NCI-H748 (cell line): ENCODE measurements at regions not wholly inside any gene's neighbourhood (a gene's known extent, or its start where the extent isn't known, plus 50 kb on each side); places are given as distances from the start of the nearest gene placed in this dataset.

Experiments used
- DNase-seq: peaks from one replicate; lab custom pipeline; 2025; ENCODE audit not compliant: unreplicated experiment; lab: John Stamatoyannopoulos, UW

DNA sequence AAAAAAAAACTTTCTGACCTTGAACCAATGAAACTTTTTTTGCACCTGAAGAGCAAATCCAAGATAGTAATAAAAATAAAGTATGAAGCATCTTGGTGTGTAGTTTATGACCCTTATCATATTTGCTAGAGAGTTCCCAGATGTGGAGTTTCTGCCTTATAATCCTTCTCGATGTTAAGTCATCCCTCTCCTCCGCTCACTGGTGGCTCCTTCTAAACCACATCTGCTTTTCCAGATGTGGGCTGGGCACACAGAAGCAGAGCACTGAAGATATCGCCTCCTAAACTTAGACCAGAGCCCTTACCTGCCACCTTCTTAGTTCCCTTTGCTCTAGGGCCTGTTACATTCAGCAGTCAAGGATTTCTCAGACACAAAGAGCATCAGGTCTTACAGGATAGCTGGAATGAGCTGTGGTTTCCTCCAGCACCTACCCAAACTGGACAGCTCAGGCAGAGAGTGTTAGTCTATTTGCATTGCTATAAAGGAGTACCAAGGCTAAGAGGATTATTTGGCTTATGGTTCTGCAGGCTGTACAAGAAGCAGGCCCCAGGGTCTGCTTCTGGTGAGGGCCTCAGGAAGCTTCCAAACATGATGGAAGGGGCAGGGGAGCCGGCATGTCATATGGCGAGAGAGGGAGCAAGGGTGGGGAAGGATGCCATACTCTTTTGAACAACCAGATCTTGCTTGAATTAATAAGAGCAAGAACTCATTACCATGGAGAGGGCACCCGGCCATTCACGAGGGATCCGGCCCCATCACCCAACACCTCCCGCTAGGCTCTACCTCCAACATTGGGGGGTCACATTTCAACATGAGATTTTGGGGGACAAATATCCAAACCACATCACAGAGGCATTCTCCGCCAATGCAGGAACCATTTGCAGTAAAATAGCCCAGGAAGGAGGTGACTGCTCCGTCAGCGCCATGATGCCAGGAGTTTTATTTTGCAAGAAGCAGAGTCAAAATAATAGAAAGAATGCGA, 75.6 kb upstream of the HELT start:
- DNase-seq, result no peak

GRCh38 chr4:184949020-184949419, 69.3 kb upstream of the HELT start:
- no peak for DNase-seq

DNA sequence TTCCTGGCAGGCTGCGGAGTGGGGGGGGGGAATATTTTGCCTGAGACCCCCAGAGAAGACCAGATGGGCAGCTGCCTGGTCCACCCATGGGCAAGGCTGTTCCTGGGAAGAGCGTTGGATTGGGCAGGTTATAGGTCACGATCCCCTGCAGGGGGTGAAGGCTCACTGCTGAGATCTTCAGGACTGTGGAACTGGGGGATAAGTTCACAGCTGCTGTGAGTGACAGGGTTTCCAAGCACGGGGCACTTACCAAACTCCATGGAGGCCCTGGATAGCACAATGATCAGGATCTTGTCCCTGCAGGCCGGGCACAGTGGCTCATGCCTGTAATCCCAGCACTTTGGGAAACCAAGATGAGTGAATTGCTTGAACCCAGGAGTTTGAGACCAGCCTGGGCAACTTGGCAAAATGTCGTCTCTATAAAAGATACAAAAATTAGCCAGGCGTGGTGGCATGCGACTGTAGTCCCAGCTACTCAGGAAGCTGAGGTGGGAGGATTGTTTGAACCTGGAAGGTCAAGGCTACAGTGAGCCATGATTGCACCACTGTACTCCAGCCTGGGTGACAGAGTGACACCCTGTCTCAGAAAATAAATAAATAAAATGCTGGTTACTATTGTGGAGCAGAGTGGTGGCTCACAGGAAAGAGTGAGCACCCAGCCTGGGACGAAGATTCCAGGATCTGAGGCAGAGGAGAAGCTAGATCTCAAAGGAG, 68.0 kb upstream of the HELT start:
- DNase-seq, result no peak

- no peak for DNase-seq
Observed at GRCh38 chr4:184950926-184951325, 67.4 kb upstream of the HELT start.

- no peak for DNase-seq
Observed at GRCh38 chr4:184951668-184952160, 66.6 kb upstream of the HELT start.

GRCh38 chr4:184952522-184952921, 65.8 kb upstream of the HELT start:
- DNase-seq, result no peak

- no peak for DNase-seq
Observed at GRCh38 chr4:184953421-184953945, 64.8 kb upstream of the HELT start.

GRCh38 chr4:184953971-184954370, 64.3 kb upstream of the HELT start:
- no peak for DNase-seq

DNA sequence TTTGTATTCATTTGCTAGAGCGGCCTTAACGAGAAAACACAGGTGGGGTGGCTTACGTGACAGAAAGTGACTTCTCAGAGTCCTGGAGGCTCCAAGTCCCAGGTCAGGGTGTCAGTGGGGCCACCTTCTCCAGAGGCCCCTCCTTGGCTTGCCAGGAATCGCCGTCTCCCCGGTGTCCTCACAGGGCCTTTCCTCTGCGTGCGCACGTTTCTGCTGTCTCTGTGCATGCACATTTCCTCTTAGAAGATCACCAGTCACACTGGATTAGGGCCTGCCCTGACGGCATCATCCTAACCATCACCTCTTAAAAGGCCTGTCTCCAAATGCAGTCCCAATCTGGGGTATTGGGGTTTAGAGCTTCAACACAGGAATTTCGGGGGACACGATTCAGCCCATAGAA, 63.8 kb upstream of the HELT start:
- no peak for DNase-seq

DNA sequence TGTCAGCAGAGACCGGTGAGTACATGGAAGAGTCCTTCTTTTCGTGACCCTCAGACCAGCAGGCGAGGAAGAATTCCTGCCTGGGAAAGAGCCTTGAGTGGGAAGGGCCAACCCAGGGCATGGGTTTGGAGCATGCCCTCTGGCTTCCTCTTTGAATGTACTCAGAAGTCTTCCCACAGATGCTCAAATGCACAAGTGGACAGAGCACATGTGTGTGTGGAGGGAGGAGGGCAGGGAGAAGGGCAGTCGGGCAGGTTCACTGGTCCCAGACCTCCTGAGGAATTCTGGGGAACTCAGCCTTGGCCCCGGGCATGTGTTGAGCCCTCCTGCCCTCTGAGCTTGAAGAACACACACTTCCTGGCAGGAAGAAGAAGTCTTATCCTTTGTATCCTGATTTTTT, 63.2 kb upstream of the HELT start:
- DNase-seq, result no peak

DNA sequence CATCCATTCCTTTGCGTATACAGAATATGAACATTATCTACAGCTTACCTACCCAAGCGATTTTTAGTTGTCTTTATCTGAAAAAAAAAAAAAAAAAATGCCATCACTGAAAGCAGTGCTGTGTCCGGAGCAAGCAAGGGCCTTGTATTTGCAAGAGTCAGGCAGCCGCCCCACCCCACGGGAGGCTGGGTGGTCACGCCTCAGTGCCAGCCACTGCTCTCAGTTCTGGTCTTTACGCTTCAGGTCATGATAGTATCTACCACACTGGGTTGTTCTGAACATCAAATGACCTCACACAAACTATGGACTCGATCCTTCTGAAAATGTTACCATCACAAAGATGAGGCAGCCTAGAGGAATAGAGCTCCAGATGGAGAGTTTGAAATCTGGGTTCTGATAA, 62.7 kb upstream of the HELT start:
- no peak for DNase-seq

GRCh38 chr4:184957446-184958115, 60.7 kb upstream of the HELT start:
- no peak for DNase-seq

DNA sequence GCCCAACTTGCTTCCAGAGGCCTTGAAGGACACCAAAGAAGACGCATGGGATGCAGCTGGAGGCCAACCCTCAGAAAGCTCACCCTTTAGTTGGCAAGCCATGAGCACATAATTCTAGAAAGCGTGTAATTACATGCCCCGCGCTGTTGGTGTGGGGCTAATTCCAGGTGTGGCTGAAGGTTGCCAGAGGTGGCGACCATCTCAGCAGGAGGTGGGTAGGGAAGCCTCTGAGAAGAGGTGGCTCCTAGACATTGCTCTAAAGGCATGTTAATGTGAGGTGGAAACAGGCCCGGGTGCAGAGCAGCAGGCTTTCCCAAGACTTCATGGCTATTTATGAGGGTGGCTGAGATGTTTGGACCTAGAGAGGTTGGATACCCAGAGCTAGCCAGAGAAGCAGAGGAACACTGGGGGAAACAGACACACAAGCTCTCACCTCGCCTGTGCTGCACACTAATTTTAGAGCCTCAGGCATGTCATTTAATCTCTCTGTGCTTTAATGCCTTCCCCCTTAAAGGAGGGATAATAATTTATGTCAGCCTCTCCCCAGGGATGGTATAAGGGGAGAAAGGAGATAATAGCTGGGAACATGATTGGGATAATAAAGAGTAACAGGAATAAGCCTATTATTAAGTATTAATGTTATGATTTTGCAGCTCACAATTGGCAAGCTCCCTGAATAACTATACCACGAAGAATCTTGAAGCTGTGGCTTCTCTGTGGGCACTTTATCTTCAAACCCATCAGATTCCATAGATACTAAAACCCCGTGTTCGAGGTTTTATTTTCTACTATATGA, 60.0 kb upstream of the HELT start:
- no peak for DNase-seq

- DNase-seq, result no peak
Observed at GRCh38 chr4:184958923-184959210, 59.4 kb upstream of the HELT start.

DNA sequence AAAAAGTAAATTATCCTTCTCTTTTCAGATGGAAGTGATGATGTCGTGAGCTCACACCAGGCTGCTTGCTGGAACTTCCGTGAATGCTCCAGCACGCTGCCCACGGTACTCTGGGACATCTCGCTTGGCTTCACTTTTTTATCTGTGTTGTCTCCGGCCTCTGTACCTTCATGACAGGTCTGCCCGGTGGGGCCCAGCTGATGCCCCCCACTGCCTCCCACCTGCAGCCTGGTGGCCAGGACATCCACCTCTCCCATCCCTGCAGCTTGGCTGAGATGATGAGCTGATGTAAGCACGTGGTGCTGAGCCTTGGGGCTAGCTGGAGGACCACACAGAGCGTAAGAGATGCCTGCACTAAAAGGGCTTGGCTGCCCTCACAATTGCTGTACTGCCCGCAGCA, 59.0 kb upstream of the HELT start:
- no peak for DNase-seq

- DNase-seq, result no peak
Observed at GRCh38 chr4:184959786-184960185, 58.5 kb upstream of the HELT start.

DNA sequence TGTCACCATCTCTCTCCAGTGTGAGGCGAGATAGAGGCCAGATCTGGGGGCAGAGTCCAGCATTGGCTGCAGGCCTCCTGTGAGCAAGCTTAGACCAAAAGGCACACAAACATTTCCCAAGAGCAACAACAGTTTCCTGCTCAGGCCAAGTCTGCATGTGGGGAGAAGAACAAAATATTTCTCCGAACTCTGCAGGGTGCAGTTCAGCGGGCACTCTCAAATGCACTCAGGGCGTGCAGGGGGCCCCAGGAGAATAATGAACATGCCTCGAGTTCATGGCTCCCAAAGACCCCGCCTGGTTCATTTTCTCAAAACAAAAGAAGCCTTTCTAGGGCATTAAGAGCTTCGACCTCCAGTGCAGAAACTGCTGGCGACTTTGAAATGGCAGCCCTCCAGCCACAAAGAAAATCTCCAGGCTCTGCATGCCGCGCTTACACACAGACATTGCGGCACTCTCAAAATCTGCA, 57.8 kb upstream of the HELT start:
- DNase-seq, result no peak

- DNase-seq, result peak; percentile 74
Observed at GRCh38 chr4:184961660-184962059, 56.6 kb upstream of the HELT start.

GRCh38 chr4:184962125-184962638, 56.1 kb upstream of the HELT start:
- no peak for DNase-seq
